ENCODE measurements at regions not wholly inside any gene's neighbourhood (a gene's known extent, or its start where the extent isn't known, plus 50 kb on each side); places are given as distances from the start of the nearest gene placed in this dataset.

DNA sequence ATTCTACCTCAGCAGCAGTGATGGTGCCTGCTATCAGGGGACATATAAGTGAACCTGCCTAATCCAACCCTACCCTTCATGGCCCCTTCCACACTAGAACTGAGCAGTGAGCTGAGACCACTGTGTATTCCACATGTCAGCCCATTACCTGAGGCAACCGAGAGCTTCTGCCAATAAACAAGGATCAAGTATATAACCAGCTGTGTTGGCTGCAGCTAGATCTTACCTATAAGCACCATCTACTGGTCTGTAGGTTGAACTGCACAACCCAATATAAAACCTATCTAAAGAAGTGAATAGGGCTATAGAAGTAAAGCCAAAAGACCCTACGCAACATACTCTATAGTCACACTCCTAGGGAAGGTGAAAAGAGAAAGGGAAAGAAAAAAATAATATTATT, 376.9 kb downstream of the HHIPL2 start:
- DNase-seq (ENCODE audit: low read depth, low spot score), result no peak
- ChIA-PET CTCF (interaction anchor here (0.8 to 3.9 kb wide), 7 partner anchors 9 to 716 kb away, joined by 3 to 16 read pairs (median 3); no protein-coding TSS in a partner anchor), POLR2A (interaction anchor here (1.0 kb wide), 1 partner anchor 284 kb away, joined by 3 read pairs; no protein-coding TSS in a partner anchor)
- no peak overlapping the region for H3K4me3 ChIP-seq (ENCODE audit: low read depth, low read length)
- TF ChIP-seq, protein P1, sequence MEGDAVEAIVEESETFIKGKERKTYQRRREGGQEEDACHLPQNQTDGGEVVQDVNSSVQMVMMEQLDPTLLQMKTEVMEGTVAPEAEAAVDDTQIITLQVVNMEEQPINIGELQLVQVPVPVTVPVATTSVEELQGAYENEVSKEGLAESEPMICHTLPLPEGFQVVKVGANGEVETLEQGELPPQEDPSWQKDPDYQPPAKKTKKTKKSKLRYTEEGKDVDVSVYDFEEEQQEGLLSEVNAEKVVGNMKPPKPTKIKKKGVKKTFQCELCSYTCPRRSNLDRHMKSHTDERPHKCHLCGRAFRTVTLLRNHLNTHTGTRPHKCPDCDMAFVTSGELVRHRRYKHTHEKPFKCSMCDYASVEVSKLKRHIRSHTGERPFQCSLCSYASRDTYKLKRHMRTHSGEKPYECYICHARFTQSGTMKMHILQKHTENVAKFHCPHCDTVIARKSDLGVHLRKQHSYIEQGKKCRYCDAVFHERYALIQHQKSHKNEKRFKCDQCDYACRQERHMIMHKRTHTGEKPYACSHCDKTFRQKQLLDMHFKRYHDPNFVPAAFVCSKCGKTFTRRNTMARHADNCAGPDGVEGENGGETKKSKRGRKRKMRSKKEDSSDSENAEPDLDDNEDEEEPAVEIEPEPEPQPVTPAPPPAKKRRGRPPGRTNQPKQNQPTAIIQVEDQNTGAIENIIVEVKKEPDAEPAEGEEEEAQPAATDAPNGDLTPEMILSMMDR (IDR thresholded peaks at IDR 0.05; ENCODE audit: insufficient read depth, low read length, missing control alignments), result peak; percentile 42

GRCh38 chr1:222168621-222169020, 379.3 kb downstream of the HHIPL2 start:
- no peak overlapping the region for H3K4me3 ChIP-seq (ENCODE audit: low read depth, low read length)
- DNase-seq (ENCODE audit: low read depth, low spot score), result no peak
- ChIA-PET CTCF (interaction anchor here (1.6 to 3.9 kb wide), 3 partner anchors 14 to 287 kb away, joined by 5 to 16 read pairs (median 5); no protein-coding TSS in a partner anchor), POLR2A (no interaction called here)
- TF ChIP-seq, protein P1 (IDR thresholded peaks at IDR 0.05; ENCODE audit: insufficient read depth, low read length, missing control alignments), result no peak

DNA sequence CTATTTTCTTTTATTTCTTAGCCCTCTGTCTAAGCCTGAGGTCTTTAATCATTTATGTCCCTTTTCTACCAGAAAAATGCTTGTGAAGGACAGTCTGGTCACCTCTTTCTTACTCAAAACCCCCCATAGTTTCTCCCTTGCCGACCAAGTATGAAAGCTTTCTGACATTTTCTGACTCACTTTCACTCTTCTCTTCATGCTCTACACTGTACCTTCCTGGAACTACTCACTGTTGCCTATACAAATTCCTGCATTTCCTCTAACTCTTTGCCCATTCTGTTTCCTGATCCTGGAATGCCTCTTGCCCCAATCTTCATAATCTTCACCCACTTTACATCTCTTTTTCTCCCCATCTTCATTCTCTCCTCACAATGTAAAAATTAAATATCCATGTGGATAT, 380.0 kb downstream of the HHIPL2 start:
- DNase-seq (ENCODE audit: low read depth, low spot score), result no peak
- TF ChIP-seq, protein P1 (IDR thresholded peaks at IDR 0.05; ENCODE audit: insufficient read depth, low read length, missing control alignments), result no peak
- no peak overlapping the region for H3K4me3 ChIP-seq (ENCODE audit: low read depth, low read length)
- CTCF ChIA-PET, result interaction anchor here (0.7 to 1.7 kb wide), 6 partner anchors 11 to 321 kb away, joined by 3 to 5 read pairs (median 4); no protein-coding TSS in a partner anchor
- POLR2A ChIA-PET, result no interaction called here

- ChIA-PET POLR2A (no interaction called here), CTCF (interaction anchor here (0.7 to 1.7 kb wide), 6 partner anchors 10 to 321 kb away, joined by 3 to 5 read pairs (median 4); no protein-coding TSS in a partner anchor)
- H3K4me3 ChIP-seq (ENCODE audit: low read depth, low read length), result no peak overlapping the region
- TF ChIP-seq, protein P1 (IDR thresholded peaks at IDR 0.05; ENCODE audit: insufficient read depth, low read length, missing control alignments), result peak; percentile 53
- peak; percentile 58 for DNase-seq (ENCODE audit: low read depth, low spot score)
Measured at GRCh38 chr1:222167111-222167510, 380.8 kb downstream of the HHIPL2 start.

DNA sequence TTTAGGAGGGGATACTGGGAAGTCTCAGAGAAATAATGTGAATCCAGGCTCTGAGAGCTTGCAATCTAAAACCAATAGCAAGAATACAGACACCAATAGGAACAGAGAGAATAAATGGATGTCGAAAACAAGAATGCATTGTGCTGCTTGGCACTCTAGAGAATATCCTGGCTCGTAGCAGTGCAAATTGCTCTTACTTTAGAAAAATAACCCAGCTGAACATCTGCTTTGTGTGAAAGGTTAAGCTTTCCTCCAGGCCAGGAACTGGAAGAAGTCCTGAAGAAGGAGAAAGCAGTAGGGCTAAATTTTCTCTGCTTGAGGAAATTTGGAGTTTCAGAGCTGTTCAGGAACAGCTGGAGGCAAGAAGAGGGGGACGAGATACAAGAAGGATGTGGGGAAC, 382.3 kb downstream of the HHIPL2 start:
- no peak for DNase-seq (ENCODE audit: low read depth, low spot score)
- TF ChIP-seq, protein P1 (IDR thresholded peaks at IDR 0.05; ENCODE audit: insufficient read depth, low read length, missing control alignments), result no peak
- CTCF ChIA-PET, result interaction anchor here (0.6 to 1.2 kb wide), 6 partner anchors 8 to 687 kb away, joined by 3 to 7 read pairs (median 4); no protein-coding TSS in a partner anchor
- POLR2A ChIA-PET, result no interaction called here
- no peak overlapping the region for H3K4me3 ChIP-seq (ENCODE audit: low read depth, low read length)

- TF ChIP-seq, protein P1 (IDR thresholded peaks at IDR 0.05; ENCODE audit: insufficient read depth, low read length, missing control alignments), result no peak
- POLR2A ChIA-PET, result no interaction called here
- no peak for DNase-seq (ENCODE audit: low read depth, low spot score)
- CTCF ChIA-PET, result no interaction called here
- no peak overlapping the region for H3K4me3 ChIP-seq (ENCODE audit: low read depth, low read length)
Measured at GRCh38 chr1:222163895-222164294, 384.0 kb downstream of the HHIPL2 start.
